Heart left ventricle (tissue), 13 donors: ENCODE measurements at regions not wholly inside any gene's neighbourhood (a gene's known extent, or its start where the extent isn't known, plus 50 kb on each side); places are given as distances from the start of the nearest gene placed in this dataset.

Experiments used
- POLR2A ChIP-seq, 2 donors: fragments of 450-650 bp; IDR thresholded peaks; one replicate each; pipeline ENCODE4 v1.6.1; 2017; ENCODE audit warnings: antibody characterized with exemption in 2 of 2, mild to moderate bottlenecking in 2 of 2, moderate library complexity in 2 of 2
- TF ChIP-seq, protein P1 (sequence below), 12 donors: fragments of 200-600 bp; sonication (generic) in 4 of 12; IDR thresholded peaks; one replicate each; pipeline versions ENCODE4 v1.5.0 to v1.8.0; 2018 to 2022; ENCODE audit warnings: antibody characterized with exemption in 12 of 12, mild to moderate bottlenecking in 5 of 12
- donor health status: ischemic (EF 13 %, LVEDD 7.1; RV severe dilation, severe dysfunction).
- donor health status: DM: no; HTN: yes; CAD: no.
- donor health status: DM: no; HTN: no; CAD: no.
- donor health status: ischemic (EF 25% LVEDD 6.9; RV normal size, moderate dysfunction).
- donor health status: ischemic (EF 25% LVEDD 5.7; RV mildly dilated, moderate dysfunction).
- donor health status: ischemic (EF 35%, LVEDD 5.7; RV mildly dilated, moderate dysfunction).
- donor health status: nonischemic (EF 11% LVEDD 7.7; RV severe dilation, severe dysfunction).
- donor health status: DM: yes; HTN: yes; CAD: no.
- donor health status: PGD.
- donor health status: ischemic (EF 29% LVEDD 5.4; RV normal size, mild dysfunction).
- donor health status: nonischemic (EF 23%, LVEDD 6.1; RV moderate dilation, normal function).

DNA sequence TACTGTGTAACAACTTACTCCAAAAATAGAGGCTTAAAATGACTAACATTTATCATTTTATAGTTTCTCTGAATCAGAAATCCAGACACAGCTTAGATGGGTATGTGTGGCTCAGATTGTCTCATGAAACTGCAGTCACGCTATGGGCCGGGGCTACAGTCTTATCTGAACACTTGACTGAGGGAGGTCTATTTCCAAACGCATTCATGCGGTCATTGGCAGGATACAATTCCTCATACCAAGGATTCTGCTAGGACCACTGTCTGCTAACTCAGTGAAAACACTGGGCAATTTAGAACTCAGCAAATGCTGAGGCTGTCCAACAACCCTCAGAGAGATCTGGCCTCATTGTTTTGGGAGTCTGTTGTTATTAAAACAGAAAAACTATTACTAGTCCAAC lies 178.6 kb downstream of the TBX15 start:
- TF ChIP-seq, protein P1, sequence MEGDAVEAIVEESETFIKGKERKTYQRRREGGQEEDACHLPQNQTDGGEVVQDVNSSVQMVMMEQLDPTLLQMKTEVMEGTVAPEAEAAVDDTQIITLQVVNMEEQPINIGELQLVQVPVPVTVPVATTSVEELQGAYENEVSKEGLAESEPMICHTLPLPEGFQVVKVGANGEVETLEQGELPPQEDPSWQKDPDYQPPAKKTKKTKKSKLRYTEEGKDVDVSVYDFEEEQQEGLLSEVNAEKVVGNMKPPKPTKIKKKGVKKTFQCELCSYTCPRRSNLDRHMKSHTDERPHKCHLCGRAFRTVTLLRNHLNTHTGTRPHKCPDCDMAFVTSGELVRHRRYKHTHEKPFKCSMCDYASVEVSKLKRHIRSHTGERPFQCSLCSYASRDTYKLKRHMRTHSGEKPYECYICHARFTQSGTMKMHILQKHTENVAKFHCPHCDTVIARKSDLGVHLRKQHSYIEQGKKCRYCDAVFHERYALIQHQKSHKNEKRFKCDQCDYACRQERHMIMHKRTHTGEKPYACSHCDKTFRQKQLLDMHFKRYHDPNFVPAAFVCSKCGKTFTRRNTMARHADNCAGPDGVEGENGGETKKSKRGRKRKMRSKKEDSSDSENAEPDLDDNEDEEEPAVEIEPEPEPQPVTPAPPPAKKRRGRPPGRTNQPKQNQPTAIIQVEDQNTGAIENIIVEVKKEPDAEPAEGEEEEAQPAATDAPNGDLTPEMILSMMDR (IDR thresholded peaks at IDR 0.05) = no peak
- TF ChIP-seq POLR2A (IDR thresholded peaks at IDR 0.05) = no peak
